Naive thymus-derived CD8-positive, alpha-beta T cell (primary cell): ENCODE measurements at regions not wholly inside any gene's neighbourhood (a gene's known extent, or its start where the extent isn't known, plus 50 kb on each side); places are given as distances from the start of the nearest gene placed in this dataset.

Experiments used
- ATAC-seq, 2 donors: fragments of 150-1000 bp; cut with Tn5 transposase in 1 of 2; sonication (Bioruptor Pico), chemical (Tn5 transposase) in 1 of 2; 1 replicate in 1 of 2; 2 replicates in 1 of 2; pipeline ENCODE4 v1.10.0; 2021; ENCODE audit warnings: mild to moderate bottlenecking in 2 of 2, moderate library complexity in 2 of 2
- POLR2A ChIA-PET: fragments of 350-600 bp; sonication (Branson Sonifier 250); formaldehyde crosslinking; loops from one replicate; lab custom pipeline; 2021; ENCODE audit warnings: antibody characterized with exemption; lab: Charles Lee
- DNase-seq, 10 donors: peaks; one replicate each; pipeline versions ENCODE4 v3.0.0 to v3.0.0-alpha.2; 2020 to 2022
- H3K27ac Mint-ChIP-seq, 10 donors: one replicate each; pipeline ENCODE4 v1.8.0; 2020 to 2022; ENCODE audit warnings: mild to moderate bottlenecking in 10 of 10, mixed read lengths in 10 of 10, moderate library complexity in 4 of 10, inconsistent platforms in 1 of 10
- H3K27me3 Mint-ChIP-seq, 5 donors: one replicate each; pipeline ENCODE4 v1.8.0; 2021 to 2022; ENCODE audit warnings: mixed read lengths in 5 of 5
- H3K36me3 Mint-ChIP-seq, 3 donors: one replicate each; pipeline ENCODE4 v1.8.0; 2020 to 2022; ENCODE audit warnings: mixed read lengths in 3 of 3, mild to moderate bottlenecking in 2 of 3, inconsistent platforms in 1 of 3
- H3K4me1 Mint-ChIP-seq, 4 donors: one replicate each; pipeline ENCODE4 v1.8.0; 2021 to 2022; ENCODE audit warnings: mixed read lengths in 4 of 4
- H3K4me3 Mint-ChIP-seq, 10 donors: one replicate each; pipeline ENCODE4 v1.8.0; 2020 to 2022; ENCODE audit warnings: mild to moderate bottlenecking in 10 of 10, mixed read lengths in 10 of 10, moderate library complexity in 6 of 10, inconsistent platforms in 1 of 10
- H3K9me3 Mint-ChIP-seq, 9 donors: one replicate each; pipeline ENCODE4 v1.8.0; 2020 to 2022; ENCODE audit warnings: mixed read lengths in 9 of 9, mild to moderate bottlenecking in 3 of 9, inconsistent platforms in 1 of 9, moderate library complexity in 1 of 9

- DNase-seq (no peak), ATAC-seq (no peak)
- Mint-ChIP-seq H3K4me3 (no peak overlapping the region), H3K27me3 (peaks cover 0 to 10% (median 2%) of the 10 kb centered on the region in 5 donors), H3K9me3 (peaks cover 3 to 20% (median 7%) of the 10 kb centered on the region in 9 donors), H3K27ac (no peak overlapping the region), H3K36me3 (peaks cover 0 to 9% (median 0%) of the 10 kb centered on the region in 3 donors), H3K4me1 (no peaks in the 10 kb centered on the region)
- POLR2A ChIA-PET: no interaction called here
These were observed 414.3 kb downstream of the FBXO15 start for GRCh38 chr18:73733376-73733775.

DNA sequence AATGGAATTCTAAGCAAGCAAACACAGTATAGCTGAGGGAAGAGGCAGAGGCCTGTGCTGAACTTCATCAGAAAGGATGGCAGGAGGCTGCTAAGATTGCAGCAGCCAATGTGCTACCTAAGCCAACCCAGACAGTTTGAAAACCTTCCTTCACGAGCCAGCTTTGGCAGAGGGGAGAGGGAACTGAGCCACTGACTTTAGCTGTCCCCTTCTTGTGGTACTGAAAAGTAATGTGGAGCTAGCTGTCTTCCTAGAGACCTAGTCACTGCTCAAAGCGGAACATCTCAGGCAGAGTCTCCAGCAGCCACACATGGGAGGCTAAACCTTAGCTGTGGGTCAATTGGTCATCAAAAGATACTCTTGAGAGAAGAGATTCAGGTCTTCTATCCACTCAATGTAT, 419.0 kb downstream of the FBXO15 start:
- ATAC-seq (no peak), DNase-seq (no peak)
- Mint-ChIP-seq H3K4me3 (no peak overlapping the region), H3K4me1 (no peaks in the 10 kb centered on the region), H3K9me3 (peaks cover 3 to 20% (median 7%) of the 10 kb centered on the region in 9 donors), H3K27me3 (peaks cover 0 to 10% (median 3%) of the 10 kb centered on the region in 5 donors), H3K27ac (no peak overlapping the region), H3K36me3 (peaks cover 0 to 9% (median 0%) of the 10 kb centered on the region in 3 donors)
- POLR2A ChIA-PET: no interaction called here

GRCh38 chr18:73724958-73725357, 422.7 kb downstream of the FBXO15 start:
- DNase-seq (no peak), ATAC-seq (no peak)
- Mint-ChIP-seq H3K27ac (no peak overlapping the region), H3K4me3 (no peak overlapping the region), H3K4me1 (no peaks in the 10 kb centered on the region), H3K9me3 (peaks cover 0 to 5% (median 0%) of the 10 kb centered on the region in 9 donors), H3K27me3 (peaks cover 0 to 2% (median 0%) of the 10 kb centered on the region in 5 donors), H3K36me3 (no peaks in the 10 kb centered on the region)
- POLR2A ChIA-PET: no interaction called here

- DNase-seq: no peak
- POLR2A ChIA-PET: no interaction called here
- no peak for ATAC-seq
These were observed 428.0 kb downstream of the FBXO15 start for GRCh38 chr18:73719611-73720010.

DNA sequence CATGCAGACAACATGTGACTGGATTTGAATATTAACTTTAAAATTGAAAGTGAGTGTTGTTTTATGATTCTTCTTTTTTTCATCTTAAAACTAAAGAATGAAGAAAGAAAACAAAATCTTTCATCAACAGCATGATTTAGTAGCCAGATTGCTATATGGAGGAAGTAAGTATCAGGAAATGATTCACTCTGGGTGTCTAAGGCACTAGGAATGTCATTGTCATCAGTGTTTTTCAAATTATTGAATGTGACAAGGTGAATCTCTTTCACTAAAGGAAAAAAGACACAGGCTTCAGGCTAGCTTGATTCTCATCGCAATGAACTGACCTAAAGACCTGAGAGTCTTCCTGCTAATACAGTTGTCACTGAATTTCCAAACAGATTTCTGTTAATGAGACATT, 430.1 kb downstream of the FBXO15 start:
- Mint-ChIP-seq H3K27me3 (peaks cover 0 to 3% (median 0%) of the 10 kb centered on the region in 5 donors), H3K4me1 (no peaks in the 10 kb centered on the region), H3K9me3 (peaks cover 0 to 20% (median 0%) of the 10 kb centered on the region in 9 donors), H3K4me3 (no peak overlapping the region), H3K27ac (no peak overlapping the region), H3K36me3 (peaks cover 0 to 3% (median 0%) of the 10 kb centered on the region in 3 donors)
- POLR2A ChIA-PET: no interaction called here
- ATAC-seq (no peak), DNase-seq (no peak)

More at GRCh38 chr18:73719611-73720010, 428.0 kb downstream of the FBXO15 start:
- Mint-ChIP-seq H3K27ac (no peak overlapping the region), H3K4me1 (no peaks in the 10 kb centered on the region), H3K36me3 (no peaks in the 10 kb centered on the region), H3K4me3 (no peak overlapping the region), H3K9me3 (peaks cover 0 to 15% (median 0%) of the 10 kb centered on the region in 9 donors), H3K27me3 (peaks cover 0 to 3% (median 0%) of the 10 kb centered on the region in 5 donors)

GRCh38 chr18:73715210-73715670, 432.4 kb downstream of the FBXO15 start:
- Mint-ChIP-seq H3K36me3 (peaks cover 0 to 8% (median 0%) of the 10 kb centered on the region in 3 donors), H3K27ac (no peak overlapping the region), H3K9me3 (peaks cover 0 to 28% (median 0%) of the 10 kb centered on the region in 9 donors), H3K27me3 (peaks cover 0 to 3% (median 0%) of the 10 kb centered on the region in 5 donors), H3K4me3 (no peak overlapping the region), H3K4me1 (no peaks in the 10 kb centered on the region)
- ATAC-seq (no peak), DNase-seq (no peak)
- POLR2A ChIA-PET: no interaction called here

- Mint-ChIP-seq H3K27me3 (peaks cover 0 to 3% (median 0%) of the 10 kb centered on the region in 5 donors), H3K9me3 (peaks cover 0 to 20% (median 0%) of the 10 kb centered on the region in 9 donors), H3K4me1 (no peaks in the 10 kb centered on the region), H3K36me3 (peaks cover 0 to 8% (median 0%) of the 10 kb centered on the region in 3 donors), H3K4me3 (no peak overlapping the region), H3K27ac (no peak overlapping the region)
- no peak for ATAC-seq
- DNase-seq: no peak
- POLR2A ChIA-PET: no interaction called here
These were observed 433.2 kb downstream of the FBXO15 start for GRCh38 chr18:73714466-73714865.

- no peak overlapping the region for H3K4me3 Mint-ChIP-seq
- H3K27me3 Mint-ChIP-seq: no peaks in the 10 kb centered on the region
- peaks cover 0 to 30% (median 4%) of the 10 kb centered on the region in 9 donors for H3K9me3 Mint-ChIP-seq
- no peaks in the 10 kb centered on the region for H3K4me1 Mint-ChIP-seq
- peaks cover 0 to 8% (median 0%) of the 10 kb centered on the region in 3 donors for H3K36me3 Mint-ChIP-seq
- DNase-seq: no peak
- POLR2A ChIA-PET: no interaction called here
- ATAC-seq: no peak
- no peak overlapping the region for H3K27ac Mint-ChIP-seq
These were observed 436.4 kb downstream of the FBXO15 start for GRCh38 chr18:73711256-73711655.

DNA sequence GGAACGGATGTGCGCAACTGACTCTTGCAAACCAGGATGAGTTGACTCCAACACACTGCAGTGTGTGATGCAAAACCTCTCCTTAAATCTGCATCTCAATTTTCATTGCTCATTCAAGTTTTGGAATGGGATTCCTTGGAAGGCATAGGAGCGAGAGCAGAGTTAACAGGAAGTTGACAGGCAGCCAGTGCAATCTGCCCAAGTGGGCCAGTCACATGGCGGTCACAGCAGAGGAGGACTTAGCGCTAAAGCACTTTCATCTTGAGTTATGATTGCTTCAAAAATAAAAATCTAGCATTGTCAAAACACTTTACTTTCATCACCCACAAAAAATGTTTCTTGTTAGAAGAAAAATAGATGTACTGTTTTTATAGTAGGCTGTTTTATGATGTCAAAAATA, 439.0 kb downstream of the FBXO15 start:
- H3K27me3 Mint-ChIP-seq: peaks cover 0 to 4% (median 0%) of the 10 kb centered on the region in 5 donors
- DNase-seq: no peak
- no peak overlapping the region for H3K4me3 Mint-ChIP-seq
- peaks cover 0 to 8% (median 0%) of the 10 kb centered on the region in 3 donors for H3K36me3 Mint-ChIP-seq
- H3K9me3 Mint-ChIP-seq: peaks cover 0 to 30% (median 2%) of the 10 kb centered on the region in 9 donors
- ATAC-seq: no peak
- POLR2A ChIA-PET: no interaction called here
- no peak overlapping the region for H3K27ac Mint-ChIP-seq
- H3K4me1 Mint-ChIP-seq: no peaks in the 10 kb centered on the region

DNA sequence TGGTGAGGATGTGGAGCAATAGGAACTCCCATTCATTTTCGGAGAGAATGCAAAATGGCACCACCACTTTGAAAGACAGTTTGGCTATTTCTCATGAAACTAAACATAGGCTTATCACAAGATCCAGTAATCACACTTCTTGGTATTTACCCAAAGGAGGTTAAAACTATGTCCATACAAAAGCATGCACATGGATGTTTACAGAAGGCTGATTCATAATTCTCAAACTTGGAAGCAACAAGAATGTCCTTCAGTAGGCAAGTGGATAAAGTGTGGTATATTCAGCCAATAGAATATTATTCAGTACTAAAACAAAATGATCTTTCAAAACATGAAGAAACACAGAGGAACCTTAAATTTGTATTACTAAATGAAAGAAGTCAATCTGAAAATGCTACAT, 440.6 kb downstream of the FBXO15 start:
- H3K9me3 Mint-ChIP-seq: peaks cover 0 to 20% (median 0%) of the 10 kb centered on the region in 9 donors
- H3K4me1 Mint-ChIP-seq: no peaks in the 10 kb centered on the region
- no peak overlapping the region for H3K4me3 Mint-ChIP-seq
- DNase-seq (no peak), ATAC-seq (no peak)
- peaks cover 0 to 4% (median 0%) of the 10 kb centered on the region in 5 donors for H3K27me3 Mint-ChIP-seq
- POLR2A ChIA-PET: no interaction called here
- H3K27ac Mint-ChIP-seq: no peak overlapping the region
- no peaks in the 10 kb centered on the region for H3K36me3 Mint-ChIP-seq

DNA sequence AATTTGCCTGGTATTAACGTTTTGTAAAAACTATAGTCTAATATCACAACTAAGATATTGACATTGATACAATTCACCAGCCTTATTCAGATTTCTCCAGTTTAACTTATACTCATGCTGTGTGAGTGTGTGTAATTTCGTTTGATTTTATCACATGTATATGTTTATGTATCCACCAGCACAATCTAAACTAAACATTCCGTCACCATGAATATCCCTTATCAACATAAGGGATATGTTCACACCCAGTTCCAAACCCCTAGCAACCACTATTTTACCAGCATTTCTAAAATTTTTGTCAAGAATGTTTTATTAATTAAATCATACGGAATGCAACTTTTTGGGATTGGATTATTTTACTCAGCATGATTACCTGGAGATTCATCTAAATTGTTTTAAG, 450.3 kb downstream of the FBXO15 start:
- H3K36me3 Mint-ChIP-seq: no peaks in the 10 kb centered on the region
- ATAC-seq (no peak), DNase-seq (no peak)
- H3K4me3 Mint-ChIP-seq: no peak overlapping the region
- peaks cover 0 to 6% (median 0%) of the 10 kb centered on the region in 9 donors for H3K9me3 Mint-ChIP-seq
- POLR2A ChIA-PET: no interaction called here
- H3K4me1 Mint-ChIP-seq: no peaks in the 10 kb centered on the region
- H3K27me3 Mint-ChIP-seq: peaks cover 0 to 4% (median 0%) of the 10 kb centered on the region in 5 donors
- H3K27ac Mint-ChIP-seq: no peak overlapping the region

DNA sequence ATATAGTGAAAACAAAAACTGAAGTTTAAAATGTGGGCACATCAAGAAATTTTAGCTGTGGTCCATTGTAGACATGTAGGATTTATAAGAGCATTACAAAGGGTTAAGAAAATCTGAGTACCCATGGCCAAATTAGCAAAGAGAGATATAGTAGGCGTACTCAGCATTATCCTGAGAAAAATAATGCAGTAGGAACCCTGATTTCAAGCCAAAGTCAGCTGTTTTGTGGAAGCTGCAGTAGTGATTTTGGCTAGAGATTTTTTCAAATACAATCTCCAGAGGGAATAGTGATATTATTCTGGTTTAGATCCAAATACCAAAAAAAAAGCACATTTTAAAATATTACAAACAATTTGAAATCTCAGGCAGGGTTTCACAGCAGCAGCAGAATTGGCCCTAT, 450.9 kb downstream of the FBXO15 start:
- Mint-ChIP-seq H3K27ac (no peak overlapping the region), H3K9me3 (peaks cover 0 to 6% (median 0%) of the 10 kb centered on the region in 9 donors), H3K4me1 (no peaks in the 10 kb centered on the region), H3K36me3 (no peaks in the 10 kb centered on the region), H3K4me3 (no peak overlapping the region), H3K27me3 (peaks cover 0 to 4% (median 0%) of the 10 kb centered on the region in 5 donors)
- DNase-seq (no peak), ATAC-seq (no peak)
- POLR2A ChIA-PET: no interaction called here

DNA sequence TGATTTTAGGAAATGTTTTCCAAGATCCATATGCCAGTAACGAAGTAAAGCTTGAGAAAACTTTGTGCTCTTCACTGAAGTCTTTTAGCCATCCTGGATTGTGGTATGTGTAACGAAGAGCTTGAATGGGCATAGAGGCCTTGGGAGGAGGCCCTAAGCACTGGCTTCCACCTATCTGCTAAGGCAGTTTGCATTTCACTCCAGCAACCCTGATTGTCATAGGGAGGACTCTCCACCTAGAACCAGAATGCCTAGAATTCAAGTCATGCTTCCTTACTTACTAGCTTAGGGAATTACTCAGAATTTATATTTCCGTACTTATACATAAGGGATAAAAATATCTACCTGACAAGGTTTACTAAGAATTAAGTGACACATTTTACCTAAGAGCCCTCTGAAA, 451.5 kb downstream of the FBXO15 start:
- Mint-ChIP-seq H3K9me3 (peaks cover 0 to 6% (median 0%) of the 10 kb centered on the region in 9 donors), H3K4me3 (no peak overlapping the region), H3K36me3 (no peaks in the 10 kb centered on the region), H3K27me3 (peaks cover 0 to 4% (median 0%) of the 10 kb centered on the region in 5 donors), H3K27ac (no peak overlapping the region), H3K4me1 (no peaks in the 10 kb centered on the region)
- DNase-seq (no peak), ATAC-seq (no peak)
- POLR2A ChIA-PET: no interaction called here

DNA sequence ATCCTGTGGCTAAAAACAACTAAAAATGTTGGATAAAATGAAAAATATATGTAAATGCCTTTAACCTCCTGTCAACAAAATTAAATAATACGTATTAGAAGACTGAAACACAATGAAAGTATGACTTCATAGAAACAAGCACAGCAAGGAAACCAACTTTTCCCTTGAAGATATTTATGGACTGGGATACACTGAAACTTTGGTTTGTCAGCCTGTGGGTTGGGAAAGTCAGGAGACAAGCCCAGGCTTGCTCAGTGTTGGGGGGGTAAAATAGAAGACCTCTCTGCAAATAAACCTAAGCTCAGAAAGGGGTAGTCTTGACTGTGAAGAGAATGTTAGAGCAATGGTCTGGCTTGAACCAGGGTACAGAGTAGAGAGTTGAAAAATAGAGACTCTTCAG, 454.5 kb downstream of the FBXO15 start:
- no peak overlapping the region for H3K4me3 Mint-ChIP-seq
- POLR2A ChIA-PET: no interaction called here
- DNase-seq: no peak
- H3K9me3 Mint-ChIP-seq: peaks cover 0 to 3% (median 0%) of the 10 kb centered on the region in 9 donors
- no peaks in the 10 kb centered on the region for H3K36me3 Mint-ChIP-seq
- H3K27ac Mint-ChIP-seq: no peak overlapping the region
- peaks cover 0 to 4% (median 0%) of the 10 kb centered on the region in 5 donors for H3K27me3 Mint-ChIP-seq
- H3K4me1 Mint-ChIP-seq: no peaks in the 10 kb centered on the region
- ATAC-seq: no peak
